ENCODE measurements at regions not wholly inside any gene's neighbourhood (a gene's known extent, or its start where the extent isn't known, plus 50 kb on each side); places are given as distances from the start of the nearest gene placed in this dataset.

- no peak for TF ChIP-seq FOXM1 (IDR thresholded peaks at IDR 0.05; ENCODE audit: borderline replicate concordance)
- no peak for TF ChIP-seq FOXA1 (IDR thresholded peaks at IDR 0.05)
- no peak for TF ChIP-seq SP1 (IDR thresholded peaks at IDR 0.05)
- TF ChIP-seq BHLHE40 (IDR thresholded peaks at IDR 0.05; ENCODE audit: borderline replicate concordance): no peak
- no peak for TF ChIP-seq FOXK2 (IDR thresholded peaks at IDR 0.05)
- no peak for TF ChIP-seq PKNOX1 (IDR thresholded peaks at IDR 0.05)
- no peak for TF ChIP-seq ZNF384 (IDR thresholded peaks at IDR 0.05)
- no peak for TF ChIP-seq CTBP1 (IDR thresholded peaks at IDR 0.05; ENCODE audit: borderline replicate concordance)
- TF ChIP-seq SUZ12 (IDR thresholded peaks at IDR 0.05): no peak
- TF ChIP-seq ELF4 (IDR thresholded peaks at IDR 0.05): no peak
- TF ChIP-seq ARNT (IDR thresholded peaks at IDR 0.05): no peak
- no peak for TF ChIP-seq HDGF (IDR thresholded peaks at IDR 0.05; ENCODE audit: borderline replicate concordance)
Measured at GRCh38 chr2:67210430-67210829, 186.7 kb upstream of the ETAA1 start.

Measured in HEK293T (cell line).